ENCODE measurements at regions not wholly inside any gene's neighbourhood (a gene's known extent, or its start where the extent isn't known, plus 50 kb on each side); places are given as distances from the start of the nearest gene placed in this dataset.

DNA sequence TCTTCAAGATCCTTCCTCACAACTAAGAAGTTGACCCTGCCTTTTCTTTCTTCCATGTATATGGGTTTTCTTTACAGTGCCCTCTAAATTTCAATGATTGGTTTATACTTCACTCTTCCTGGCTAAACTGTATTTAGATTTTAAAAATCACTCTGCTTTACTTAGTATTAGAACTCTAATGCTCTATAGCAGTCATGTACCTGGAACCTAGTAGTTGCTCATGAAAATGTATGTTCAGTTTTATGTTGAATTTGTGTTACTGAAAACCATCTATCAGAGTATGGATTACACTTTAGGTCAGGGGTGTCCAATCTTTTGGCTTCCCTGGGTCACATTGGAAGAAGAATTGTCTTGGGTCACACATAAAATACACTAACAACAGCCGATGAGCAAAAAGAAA lies 1024.3 kb downstream of the NR2F1-AS1 start:
- TF ChIP-seq TAF1 (IDR thresholded peaks at IDR 0.05; ENCODE audit: low read depth) (no peak), CEBPB (IDR thresholded peaks at IDR 0.05) (no peak), MAX (IDR thresholded peaks at IDR 0.05) (no peak), YY1 (IDR thresholded peaks at IDR 0.05; ENCODE audit: low read depth) (no peak), CREB1 (IDR thresholded peaks at IDR 0.05; ENCODE audit: low read depth) (no peak), RAD21 (IDR thresholded peaks at IDR 0.05; ENCODE audit: low read depth) (no peak), NFIC (IDR thresholded peaks at IDR 0.05) (no peak), EP300 (IDR thresholded peaks at IDR 0.05; ENCODE audit: borderline replicate concordance) (no peak)
- TF ChIP-seq, protein P1, sequence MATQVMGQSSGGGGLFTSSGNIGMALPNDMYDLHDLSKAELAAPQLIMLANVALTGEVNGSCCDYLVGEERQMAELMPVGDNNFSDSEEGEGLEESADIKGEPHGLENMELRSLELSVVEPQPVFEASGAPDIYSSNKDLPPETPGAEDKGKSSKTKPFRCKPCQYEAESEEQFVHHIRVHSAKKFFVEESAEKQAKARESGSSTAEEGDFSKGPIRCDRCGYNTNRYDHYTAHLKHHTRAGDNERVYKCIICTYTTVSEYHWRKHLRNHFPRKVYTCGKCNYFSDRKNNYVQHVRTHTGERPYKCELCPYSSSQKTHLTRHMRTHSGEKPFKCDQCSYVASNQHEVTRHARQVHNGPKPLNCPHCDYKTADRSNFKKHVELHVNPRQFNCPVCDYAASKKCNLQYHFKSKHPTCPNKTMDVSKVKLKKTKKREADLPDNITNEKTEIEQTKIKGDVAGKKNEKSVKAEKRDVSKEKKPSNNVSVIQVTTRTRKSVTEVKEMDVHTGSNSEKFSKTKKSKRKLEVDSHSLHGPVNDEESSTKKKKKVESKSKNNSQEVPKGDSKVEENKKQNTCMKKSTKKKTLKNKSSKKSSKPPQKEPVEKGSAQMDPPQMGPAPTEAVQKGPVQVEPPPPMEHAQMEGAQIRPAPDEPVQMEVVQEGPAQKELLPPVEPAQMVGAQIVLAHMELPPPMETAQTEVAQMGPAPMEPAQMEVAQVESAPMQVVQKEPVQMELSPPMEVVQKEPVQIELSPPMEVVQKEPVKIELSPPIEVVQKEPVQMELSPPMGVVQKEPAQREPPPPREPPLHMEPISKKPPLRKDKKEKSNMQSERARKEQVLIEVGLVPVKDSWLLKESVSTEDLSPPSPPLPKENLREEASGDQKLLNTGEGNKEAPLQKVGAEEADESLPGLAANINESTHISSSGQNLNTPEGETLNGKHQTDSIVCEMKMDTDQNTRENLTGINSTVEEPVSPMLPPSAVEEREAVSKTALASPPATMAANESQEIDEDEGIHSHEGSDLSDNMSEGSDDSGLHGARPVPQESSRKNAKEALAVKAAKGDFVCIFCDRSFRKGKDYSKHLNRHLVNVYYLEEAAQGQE (IDR thresholded peaks at IDR 0.05; ENCODE audit: low read depth) = no peak
